ENCODE measurements at regions not wholly inside any gene's neighbourhood (a gene's known extent, or its start where the extent isn't known, plus 50 kb on each side); places are given as distances from the start of the nearest gene placed in this dataset.
"Not testable (repeated sequence)": the region's sequence is repeated elsewhere in the genome, so short reads cannot be mapped to it uniquely, and the experiment has no call there.

DNA sequence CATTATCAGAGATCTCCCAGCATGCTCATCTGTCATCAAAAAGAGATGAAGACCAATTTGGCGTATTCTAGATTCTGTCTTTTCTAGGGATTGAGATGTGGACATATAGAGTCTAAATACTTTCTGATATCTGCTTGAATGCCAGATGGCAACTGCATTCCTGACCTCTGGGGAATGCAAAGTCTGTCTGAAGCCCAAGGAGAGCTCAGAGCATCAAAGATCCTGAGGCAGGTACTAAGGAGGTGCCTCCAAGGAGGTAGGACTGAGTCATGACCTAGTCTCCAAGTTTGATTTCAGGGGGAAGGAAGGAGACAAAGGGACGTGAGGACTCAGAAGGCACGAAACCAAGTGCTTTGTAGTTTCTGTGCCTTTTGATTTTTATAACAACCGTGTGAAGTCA, 448.4 kb downstream of the HS3ST3B1 start:
- ChIA-PET POLR2A (no interaction called here), CTCF (no interaction called here)

GRCh38 chr17:14748036-14748710, 447.3 kb downstream of the HS3ST3B1 start:
- CTCF ChIA-PET = no interaction called here
- POLR2A ChIA-PET = no interaction called here

- CTCF ChIA-PET = no interaction called here
These were observed 446.7 kb downstream of the HS3ST3B1 start for GRCh38 chr17:14747603-14747950.

GRCh38 chr17:14746822-14747602, 446.1 kb downstream of the HS3ST3B1 start:
- ChIA-PET POLR2A (interaction anchor here (0.7 kb wide), 1 partner anchor 202 kb away, joined by 3 read pairs; no protein-coding TSS in a partner anchor), CTCF (no interaction called here)

More at GRCh38 chr17:14747603-14747950, 446.7 kb downstream of the HS3ST3B1 start:
- POLR2A ChIA-PET = interaction anchor here (0.7 kb wide), 1 partner anchor 202 kb away, joined by 3 read pairs; no protein-coding TSS in a partner anchor

DNA sequence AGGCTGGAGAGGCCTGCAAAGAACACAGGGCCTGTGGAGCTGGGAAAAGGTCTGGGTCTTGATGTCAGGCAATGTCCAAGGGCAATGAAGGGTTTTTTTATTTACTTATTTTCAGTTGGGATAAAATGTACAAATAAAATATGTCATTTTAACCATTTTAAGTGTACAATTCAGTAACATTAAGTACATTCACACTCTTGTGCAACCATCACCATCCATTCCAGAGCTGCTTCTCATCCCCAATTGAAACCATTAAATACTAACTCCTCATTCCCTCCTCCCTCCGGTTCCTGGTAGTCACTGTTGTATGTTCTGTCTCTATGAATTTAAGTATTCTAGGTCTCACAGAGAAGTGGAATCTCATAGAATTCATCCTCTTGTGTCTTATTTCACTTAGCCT, 444.7 kb downstream of the HS3ST3B1 start:
- POLR2A ChIA-PET = no interaction called here
- CTCF ChIA-PET = no interaction called here

DNA sequence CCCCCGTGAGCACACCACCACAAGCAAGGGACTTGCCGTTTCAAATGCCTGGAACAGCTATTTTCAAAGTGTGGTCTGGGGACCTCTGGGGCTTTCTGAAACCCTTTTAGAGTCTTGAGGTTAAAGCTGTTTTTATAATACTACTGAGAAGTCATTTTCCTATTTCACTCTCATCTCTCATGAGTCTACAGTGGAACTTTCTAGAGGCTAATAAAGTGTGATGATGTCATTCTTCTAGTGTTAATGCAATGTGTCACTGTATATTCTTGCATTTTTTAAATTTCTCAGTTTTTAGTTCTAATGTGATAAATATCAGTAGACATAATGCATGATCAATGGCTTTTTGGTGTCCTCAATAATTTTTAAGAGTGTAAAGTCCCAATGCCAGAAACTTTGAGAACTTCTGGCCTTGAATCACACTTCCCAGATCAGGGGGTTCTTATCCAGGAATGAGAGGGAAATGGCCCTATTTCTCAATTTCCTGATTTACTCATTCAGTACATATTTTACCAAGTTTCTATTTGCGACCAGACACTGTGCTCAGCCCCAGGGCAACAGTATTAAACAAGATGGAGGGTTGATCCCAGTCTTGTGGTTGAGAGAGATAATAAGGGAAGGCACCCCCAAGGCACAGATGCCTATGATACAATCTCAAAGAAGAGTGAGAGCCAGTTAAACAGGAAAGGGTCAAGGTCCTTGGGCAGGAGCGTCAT, 444.0 kb downstream of the HS3ST3B1 start:
- CTCF ChIA-PET = no interaction called here
- POLR2A ChIA-PET = no interaction called here

DNA sequence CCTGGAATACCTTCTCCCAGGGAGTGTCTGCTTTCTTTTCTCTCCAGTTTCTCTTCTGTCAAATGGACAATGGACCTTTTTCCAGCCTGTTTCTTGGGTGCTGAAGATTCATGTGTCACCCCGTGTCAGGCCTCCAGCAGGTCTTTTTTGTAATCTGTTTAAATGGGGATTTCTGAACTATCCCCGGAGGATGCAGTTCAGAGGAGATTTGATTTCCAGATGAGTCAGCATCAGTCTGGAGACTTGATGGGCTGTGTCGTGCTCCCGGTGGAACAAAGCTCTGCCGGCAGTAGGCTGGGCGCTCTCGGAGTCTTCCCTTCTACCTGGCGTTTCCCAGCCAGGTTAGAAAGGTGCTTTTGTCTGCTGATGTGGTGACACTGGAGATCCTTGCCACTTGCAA, 440.6 kb downstream of the HS3ST3B1 start:
- CTCF ChIA-PET = no interaction called here
- POLR2A ChIA-PET = no interaction called here

GRCh38 chr17:14739656-14740431, 439.0 kb downstream of the HS3ST3B1 start:
- ChIA-PET POLR2A (no interaction called here), CTCF (no interaction called here)

- POLR2A ChIA-PET = no interaction called here
- CTCF ChIA-PET = no interaction called here
These were observed 437.7 kb downstream of the HS3ST3B1 start for GRCh38 chr17:14738652-14738988.

GRCh38 chr17:14737984-14738651, 437.2 kb downstream of the HS3ST3B1 start:
- ChIA-PET POLR2A (no interaction called here), CTCF (interaction anchor here (0.5 kb wide), 1 partner anchor 110 kb away, joined by 3 read pairs; no protein-coding TSS in a partner anchor)

- POLR2A ChIA-PET = no interaction called here
- CTCF ChIA-PET = no interaction called here
These were observed 435.8 kb downstream of the HS3ST3B1 start for GRCh38 chr17:14736631-14737030.

GRCh38 chr17:14733376-14733775, 432.5 kb downstream of the HS3ST3B1 start:
- ChIA-PET CTCF (no interaction called here), POLR2A (no interaction called here)

- CTCF ChIA-PET = no interaction called here
These were observed 431.3 kb downstream of the HS3ST3B1 start for GRCh38 chr17:14732211-14732610.

DNA sequence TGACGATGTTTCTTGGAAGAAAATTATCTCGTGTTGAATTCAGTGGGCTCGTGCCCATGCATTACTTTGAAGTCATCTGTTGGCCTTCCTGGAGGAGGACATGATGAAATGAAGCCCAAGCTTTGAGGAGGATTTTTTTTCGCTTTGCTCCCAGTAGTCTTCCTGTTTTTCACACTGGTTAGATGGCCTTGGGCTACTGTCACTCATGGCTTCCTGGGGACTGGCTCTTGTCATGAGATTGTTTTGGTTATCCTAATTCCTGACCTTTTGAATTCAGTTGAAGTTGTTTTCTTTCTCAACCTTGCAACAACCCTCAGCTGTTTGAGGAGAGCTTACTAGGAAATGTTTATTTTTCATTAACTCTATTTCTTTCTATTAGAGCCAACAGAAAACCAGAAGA, 430.7 kb downstream of the HS3ST3B1 start:
- ChIA-PET CTCF (no interaction called here), POLR2A (no interaction called here)

More at GRCh38 chr17:14732211-14732610, 431.3 kb downstream of the HS3ST3B1 start:
- POLR2A ChIA-PET = no interaction called here

DNA sequence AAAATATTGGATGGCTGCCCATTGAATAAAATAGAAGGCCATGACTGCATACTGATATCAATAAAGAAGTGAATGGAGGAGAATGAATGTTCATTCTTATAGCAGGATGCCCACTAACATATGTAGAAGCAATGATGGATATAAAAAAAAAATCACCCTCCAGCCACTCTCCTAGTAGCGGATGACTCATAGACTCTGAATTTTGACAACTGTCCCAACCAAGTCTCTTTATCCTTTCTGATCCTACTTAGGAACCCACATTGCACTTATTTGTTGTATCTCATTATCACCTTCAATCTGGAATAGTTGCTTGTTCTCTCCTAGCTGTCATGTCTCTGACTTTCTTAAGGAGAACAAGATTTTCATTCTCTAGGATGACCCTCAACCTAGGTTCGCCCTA, 429.9 kb downstream of the HS3ST3B1 start:
- CTCF ChIA-PET = no interaction called here
- POLR2A ChIA-PET = no interaction called here

DNA sequence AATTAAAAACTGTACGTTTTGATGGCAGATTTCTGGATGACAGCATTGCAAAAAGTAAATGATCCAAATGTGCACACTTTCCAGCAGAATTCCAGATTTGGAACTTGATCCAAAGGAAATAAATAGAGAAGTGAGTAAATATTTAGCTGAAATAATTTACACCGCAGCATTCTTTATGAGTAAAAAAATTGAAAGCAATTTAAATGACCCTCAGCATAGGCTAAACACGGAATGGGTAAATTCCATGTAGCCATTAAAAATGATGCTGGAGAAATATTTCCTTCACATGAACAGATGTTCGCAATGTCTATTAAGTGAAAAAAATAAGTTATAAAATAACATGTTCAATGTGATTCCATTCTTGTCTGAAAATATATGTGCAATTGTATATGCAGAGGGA, 424.8 kb downstream of the HS3ST3B1 start:
- POLR2A ChIA-PET = no interaction called here
- CTCF ChIA-PET = no interaction called here

- ChIA-PET POLR2A (no interaction called here), CTCF (no interaction called here)
These were observed 423.9 kb downstream of the HS3ST3B1 start for GRCh38 chr17:14724770-14725169.

DNA sequence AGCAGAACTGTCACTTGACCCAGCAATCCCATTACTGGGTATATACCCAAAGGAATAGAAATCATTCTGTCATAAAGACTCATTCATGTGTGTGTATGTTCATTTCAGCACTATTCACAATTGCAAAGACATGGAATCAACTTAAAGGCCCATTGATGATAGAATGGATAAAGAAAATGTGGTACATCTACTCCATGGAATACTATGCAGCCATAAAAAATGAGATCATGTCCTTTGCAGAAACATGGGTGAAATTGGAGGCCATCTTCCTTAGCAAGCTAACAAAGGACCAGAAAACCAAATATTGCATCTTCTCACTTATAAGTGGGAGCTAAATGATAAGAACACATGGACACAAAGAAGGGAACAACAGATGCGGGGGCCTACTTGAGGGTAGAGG, 422.5 kb downstream of the HS3ST3B1 start:
- POLR2A ChIA-PET, CTCF ChIA-PET: not testable (repeated sequence)

- ChIA-PET CTCF (no interaction called here), POLR2A (no interaction called here)
These were observed 419.1 kb downstream of the HS3ST3B1 start for GRCh38 chr17:14719942-14720341.

DNA sequence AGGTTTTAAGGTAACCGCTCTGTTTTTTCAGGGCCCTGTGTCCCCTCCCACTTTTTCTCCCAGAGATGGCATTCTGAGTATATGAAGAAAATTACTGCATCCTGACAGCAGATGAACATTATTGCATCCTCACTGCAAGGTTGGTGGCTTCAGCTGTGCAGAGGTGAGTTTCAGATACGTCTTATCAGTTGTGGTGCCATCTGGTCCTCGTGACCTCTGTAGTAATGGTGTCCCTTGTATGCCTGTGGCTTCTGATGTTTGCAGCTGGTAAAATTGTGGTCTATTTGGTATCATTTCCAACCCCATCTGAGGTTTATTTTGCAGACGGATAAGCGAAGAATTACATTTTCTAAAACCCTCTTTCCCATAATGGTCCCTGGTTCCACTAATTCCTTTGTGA, 417.0 kb downstream of the HS3ST3B1 start:
- CTCF ChIA-PET = no interaction called here
- POLR2A ChIA-PET = no interaction called here

Data from activated CD8-positive, alpha-beta memory T cell treated with anti-CD3 and anti-CD28 coated beads for 36 hours (primary cell).